ENCODE measurements at regions not wholly inside any gene's neighbourhood (a gene's known extent, or its start where the extent isn't known, plus 50 kb on each side); places are given as distances from the start of the nearest gene placed in this dataset.

DNA sequence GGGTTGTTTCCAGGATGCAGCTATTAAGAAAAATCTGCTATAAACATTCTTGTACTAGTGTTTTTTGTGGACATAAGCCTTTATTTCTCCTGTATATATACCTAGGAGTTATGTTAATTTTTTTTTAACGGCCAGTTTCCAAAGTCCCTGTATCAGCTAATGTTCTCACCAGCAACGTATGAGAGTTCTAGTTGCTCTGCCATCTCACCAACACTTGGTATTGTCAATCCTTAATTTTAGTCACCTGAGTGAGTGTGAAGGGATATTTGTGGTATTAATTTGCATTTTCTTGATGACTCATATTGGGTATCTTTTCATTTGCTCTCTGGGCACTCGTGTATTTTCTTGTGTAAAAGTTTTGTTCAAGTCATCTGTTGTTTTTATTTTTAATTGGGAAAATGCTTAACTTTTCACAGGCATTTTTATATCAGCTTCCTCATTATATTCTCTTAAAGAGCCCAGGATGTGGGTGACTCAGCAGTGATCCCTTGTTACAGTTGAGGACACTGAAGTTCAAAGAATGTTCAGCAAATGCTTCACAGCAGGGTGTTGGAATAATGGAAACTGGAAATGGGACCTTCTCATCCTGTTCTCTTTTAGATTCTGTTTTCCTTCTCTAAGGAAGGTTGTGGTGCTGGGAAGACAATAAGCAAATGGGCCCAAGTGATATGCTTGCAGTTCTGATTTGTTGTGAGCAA, 176.3 kb upstream of the PRNP start:
- DNase-seq, result no peak

DNA sequence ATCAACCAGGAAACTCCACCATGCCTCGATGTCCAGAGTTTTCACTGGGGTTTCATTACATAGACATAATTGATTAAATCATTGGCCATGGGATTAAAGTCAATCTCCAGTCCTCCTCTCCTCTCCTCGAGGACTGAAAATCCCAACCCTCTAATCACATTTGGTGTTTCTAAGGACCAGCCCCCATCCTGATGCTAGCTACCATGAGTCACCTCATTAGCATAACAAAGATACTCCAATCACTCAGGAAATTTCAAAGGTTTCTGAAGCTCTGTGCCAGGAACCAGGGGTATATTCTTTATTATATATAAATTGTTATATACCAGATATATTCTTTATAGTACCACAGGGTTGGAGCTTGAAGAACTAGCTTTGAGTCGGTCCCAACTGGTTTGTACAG, 177.5 kb upstream of the PRNP start:
- DNase-seq, result no peak

DNA sequence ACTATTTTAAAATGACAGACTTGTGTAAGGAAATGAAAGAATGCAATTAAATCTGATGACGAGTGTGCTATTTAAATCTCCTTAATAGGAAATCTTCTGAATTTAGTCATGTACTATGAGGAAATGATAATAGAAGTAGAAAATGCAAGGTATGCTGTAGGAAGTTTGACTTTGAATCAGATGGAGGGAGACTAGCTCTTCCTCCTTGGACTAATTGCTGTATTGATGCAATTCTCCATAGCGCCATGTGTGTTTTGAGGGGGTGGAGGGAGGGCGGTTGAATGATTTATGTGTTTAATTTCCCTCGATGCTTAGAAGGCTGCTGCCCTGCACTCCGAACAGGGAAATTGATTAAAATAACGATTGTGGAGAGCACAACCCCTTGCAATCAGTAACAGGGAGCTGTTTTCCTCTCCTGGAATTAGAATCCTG, 179.0 kb upstream of the PRNP start:
- DNase-seq, result no peak

DNA sequence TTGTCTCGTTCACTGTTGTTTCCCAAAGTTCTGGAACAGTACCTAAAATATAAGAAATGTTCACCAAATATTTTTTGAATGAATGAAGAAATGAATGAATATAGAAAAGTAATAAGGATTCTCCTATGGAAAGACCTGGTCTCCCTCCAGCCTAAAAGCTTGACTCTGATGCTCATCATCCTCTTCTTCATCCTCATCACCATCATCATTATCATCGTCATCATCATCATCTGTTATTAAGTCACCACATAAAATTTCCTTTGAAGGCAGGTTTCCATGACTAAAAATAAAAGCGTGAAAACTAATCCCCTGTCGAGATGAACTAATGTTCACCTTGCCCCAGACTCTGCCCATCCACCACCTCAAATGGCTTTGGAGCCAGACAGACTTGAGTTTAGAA, 181.4 kb upstream of the PRNP start:
- no peak for DNase-seq

DNA sequence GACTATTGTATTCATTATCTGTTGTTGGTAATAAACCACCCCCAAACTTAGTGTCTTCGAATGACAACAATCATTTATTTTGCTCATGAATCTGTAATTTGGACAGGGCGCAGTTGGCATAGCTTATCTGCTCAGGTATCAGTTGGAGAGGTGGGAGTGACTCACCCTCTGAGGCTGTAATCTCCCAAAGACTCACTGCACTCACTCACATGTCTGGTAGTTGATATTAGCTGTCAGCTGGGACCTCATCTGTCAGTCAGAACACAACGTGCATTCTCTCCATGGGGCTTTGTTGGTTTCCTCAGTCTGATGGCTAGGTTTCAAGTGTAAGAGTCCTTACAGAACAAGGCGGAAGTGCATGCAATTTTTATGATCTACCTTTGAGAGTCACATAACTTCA, 183.5 kb upstream of the PRNP start:
- DNase-seq, result no peak

DNA sequence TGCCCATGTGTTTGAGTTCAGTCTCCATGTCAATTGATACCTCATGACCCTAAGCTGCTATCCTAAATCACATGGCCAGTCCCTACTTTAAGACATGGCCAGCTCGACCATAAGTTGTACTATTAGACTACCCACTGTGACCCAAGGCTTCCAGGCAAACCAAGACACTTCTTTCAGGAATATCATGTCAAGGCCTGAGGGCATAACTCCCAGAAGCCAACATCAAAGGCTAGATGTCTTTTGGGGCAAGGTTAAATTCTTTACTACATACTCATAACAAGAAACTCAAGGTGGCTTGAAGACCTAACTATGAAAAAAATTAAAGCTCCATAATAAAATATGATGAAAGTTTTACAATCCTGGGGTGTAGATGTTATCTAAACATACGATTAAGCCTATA, 192.9 kb upstream of the PRNP start:
- DNase-seq, result no peak

DNA sequence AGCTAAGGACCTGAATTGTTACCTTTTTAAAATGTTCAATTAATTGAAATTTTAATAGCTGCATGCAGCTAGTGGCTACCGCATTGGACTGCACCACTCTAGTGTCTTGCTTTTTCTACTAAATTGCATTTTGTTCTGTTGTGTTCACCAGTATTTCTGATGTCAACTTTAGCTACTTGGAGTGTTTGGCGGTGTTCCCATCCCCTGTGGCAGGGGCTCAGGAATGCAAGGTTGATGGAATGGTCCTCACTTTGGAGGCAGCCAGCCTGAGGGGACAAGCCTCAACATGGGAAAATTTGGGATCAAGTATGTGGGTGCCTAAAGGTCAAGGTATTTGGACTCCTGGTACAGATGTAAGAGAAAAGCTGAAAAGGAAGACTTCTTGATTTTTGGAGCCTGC, 194.6 kb upstream of the PRNP start:
- no peak for DNase-seq

DNA sequence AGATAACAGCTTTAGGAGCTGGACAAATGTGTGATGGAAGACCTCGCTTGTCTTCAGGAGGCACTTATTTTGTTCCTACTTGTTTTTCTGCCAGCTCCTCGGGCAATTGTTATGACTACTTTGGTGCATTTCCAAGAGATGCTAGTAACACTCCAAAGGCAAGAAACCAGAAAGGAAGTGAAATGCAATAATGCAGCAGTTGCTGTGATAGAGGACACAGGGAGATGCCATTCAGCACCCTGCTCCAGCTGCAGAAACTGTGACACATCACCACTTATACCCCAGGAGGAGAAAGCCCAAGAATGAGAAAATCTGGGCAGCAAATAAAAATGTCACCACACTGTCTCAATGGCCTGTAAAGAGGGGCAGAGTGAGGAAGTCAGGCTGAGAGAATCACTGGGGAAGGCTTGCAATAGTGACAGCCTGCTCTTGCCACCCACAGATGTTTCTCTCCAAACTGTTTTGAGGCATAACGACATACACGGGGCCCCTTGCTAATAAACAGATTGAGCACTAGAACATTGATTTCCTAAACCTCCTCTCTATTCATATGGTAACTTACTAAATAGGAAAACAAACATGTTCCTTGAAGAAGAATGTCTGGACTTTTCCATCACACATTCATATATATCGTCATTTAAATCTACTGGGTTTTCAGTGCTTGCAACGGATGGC, 195.5 kb upstream of the PRNP start:
- DNase-seq, result no peak

DNA sequence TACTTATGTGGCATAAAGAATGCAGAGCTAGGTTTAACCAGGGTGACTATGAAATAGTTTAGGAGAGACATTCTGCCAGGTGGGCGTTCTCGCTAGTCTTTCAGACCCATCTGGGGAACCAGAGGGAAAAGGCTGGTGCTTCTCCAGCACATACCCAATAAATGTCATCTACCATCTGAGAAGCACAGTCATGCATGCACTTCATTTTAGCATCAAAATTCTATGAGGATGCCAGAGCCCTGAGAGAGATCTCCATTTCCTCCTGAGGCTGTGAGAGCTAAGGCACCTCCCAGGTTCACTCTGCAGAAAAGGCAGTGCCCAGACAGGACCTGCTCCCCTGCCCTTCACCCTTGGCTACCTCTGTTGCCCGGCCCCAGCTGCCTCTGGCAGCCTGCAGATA, 196.2 kb upstream of the PRNP start:
- DNase-seq, result no peak

DNA sequence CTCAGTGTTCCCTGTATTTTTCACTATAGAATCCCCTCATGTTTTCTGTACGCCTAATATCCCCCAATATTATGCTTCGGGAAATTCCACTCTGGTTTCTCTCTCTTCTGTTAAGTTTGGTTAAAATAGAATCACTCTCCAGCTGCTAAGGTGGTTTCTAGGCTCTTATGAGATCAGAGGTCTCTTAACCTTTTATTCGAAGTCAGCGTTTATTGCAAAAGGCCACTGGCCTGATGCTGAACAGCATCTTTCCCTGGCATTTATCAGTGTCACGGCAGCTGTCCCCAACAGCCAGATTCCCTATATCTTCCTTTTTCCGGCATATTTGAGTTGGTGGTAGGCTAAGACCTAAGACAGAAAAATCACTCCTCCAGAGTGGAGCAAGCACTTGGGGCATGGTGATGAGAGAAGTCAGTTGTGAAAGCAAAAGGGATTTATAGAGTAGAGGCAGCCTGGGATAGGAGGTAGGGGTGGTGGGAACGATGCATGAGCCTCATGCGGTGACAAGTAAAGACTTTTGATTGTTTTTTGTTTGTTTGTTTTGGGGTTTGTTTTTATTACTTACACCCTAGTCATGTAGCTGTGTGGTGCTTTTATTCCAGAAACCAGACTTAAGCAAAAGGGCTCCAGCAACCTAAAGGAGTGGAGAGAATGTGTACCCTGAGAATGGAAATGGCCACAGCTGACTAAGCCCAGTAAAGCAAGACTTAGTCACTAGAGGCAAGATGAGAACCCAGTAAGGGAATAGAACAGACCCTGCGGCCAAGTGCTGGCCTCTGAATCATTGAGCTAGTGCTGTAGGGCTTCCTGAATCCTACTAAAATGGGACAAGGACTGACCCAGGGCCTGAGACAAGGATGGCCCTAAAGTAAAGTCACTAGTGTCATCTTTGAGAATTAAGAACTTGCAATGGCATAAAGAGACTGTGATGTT, 197.6 kb upstream of the PRNP start:
- DNase-seq, result no peak

DNA sequence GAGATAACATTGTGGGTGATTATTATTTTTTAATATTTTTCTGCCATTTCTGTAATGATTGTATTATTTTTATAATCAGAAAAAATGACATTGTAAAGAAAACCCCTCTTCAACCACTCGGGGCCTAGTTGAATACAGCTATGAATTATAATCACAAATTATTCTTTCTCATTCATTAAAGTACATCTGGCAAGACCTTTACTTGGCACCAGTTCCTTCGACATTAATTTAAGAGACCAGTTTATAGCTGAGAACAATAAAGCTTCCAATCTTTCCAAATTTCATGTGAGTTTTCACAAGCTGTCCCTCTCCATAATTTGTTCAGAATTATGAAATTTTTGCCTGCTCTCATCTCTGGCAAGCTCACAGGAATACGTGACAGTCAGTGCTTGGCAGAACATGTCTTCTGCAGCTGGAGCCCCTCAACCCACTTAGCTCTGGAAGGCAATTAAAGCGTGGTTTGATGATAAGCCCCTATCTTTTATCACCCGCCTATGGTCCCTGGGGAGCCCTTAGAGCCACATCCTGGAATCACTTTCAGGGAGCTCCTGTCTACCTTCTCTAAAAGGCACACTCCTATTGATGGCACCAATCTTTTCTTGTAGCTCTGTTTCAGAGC, 201.8 kb upstream of the PRNP start:
- DNase-seq, result no peak

DNA sequence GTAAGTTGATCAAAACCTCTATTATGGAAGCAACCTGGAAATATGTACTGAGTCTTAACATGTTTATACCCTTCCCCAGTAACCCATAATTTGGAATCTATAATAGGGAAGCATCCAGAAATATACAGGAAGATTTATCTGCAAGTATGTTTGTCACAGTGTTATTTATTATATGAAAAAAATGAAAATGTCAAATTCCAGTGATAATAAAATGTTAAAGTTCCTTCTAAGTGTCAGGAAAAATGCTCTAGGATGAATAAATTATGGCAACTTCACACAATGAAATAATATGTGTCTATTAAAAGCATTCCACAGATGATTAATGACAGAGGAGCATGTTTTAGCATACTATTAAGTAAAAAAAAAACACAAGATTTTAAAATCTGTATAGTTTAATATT, 202.3 kb upstream of the PRNP start:
- DNase-seq, result no peak

DNA sequence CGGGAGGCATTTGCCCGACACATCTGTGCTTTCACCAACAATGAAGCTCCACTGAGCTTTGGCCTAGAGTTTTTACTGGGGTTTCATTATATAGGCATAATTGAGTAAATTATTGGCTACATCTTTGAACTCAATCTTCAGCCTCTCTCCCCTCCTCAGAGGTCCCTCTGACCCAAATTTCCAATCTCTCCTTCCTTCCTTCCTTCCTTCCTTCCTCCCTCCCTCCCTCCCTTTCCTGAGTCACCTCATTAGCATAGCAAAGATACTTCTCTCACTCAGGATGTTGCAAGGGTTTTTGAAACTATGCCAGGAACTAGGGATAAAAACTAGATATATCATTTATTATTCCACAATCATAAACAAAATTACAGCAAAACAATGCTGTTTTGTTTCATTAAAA, 202.8 kb upstream of the PRNP start:
- no peak for DNase-seq

DNA sequence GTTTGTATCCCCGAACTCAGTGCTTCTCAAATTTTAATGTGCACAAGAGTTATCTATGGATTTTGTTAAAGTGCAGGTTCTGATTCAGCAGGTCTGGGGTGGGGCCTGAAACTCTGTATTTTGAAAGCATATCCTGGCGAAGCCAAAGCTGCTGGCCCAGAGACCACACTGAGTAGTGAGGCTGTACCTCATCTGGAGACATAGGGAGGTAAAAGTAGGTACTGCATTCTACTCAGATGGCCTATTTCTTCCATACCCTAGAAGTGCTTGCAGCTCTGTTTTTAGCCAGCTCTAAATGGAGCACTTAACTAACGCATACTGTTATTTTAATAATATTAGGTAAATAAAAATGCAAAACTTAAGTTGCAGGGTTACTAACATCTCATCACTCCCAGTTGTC, 206.2 kb upstream of the PRNP start:
- no peak for DNase-seq

DNA sequence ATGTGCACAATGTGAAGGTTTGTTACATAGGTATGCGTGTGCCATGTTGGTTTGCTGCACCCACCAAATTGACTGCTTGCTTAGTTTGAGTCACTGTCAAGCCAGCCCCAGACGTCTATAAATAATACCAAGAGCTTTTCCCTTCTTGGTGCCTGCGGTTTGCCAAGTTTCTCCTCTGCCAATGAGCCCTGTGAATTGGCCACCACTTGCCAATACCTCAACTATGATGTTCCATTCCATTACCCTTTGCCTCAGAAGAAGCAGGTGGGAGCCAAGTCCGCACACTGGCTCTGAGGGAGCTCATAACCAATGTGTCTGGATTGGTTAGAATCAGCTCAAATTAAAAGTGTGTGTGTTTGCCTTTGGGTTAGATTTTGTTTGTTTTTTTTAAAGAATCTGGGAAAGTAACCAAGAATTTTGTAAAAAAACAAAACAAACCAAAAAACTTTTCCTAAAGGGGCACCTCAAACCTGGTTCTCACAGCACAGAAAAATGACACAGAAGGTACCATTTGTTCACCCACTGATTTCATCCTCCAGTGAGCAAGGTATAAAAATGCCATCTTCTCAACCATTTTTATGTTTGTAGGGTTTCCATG, 209.3 kb upstream of the PRNP start:
- no peak for DNase-seq

DNA sequence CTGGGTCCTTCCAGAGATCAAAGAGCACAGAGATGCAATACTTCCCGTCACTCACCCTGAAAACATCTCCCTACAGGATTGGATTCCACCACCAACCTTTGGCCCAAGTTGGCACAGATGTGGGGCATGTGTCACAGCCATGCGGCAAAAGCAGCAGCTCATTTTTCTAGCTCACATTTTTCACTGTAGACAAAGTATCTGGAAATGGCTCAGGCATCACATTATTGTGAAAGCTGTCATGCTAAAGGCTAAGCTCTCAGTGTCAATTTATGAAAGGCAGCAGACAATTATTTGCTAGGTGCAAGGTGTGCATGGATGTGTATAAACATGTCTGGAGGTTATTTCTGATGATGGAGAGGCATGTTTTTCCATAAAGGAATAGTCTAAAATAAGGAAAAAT, 213.3 kb upstream of the PRNP start:
- DNase-seq, result no peak

DNA sequence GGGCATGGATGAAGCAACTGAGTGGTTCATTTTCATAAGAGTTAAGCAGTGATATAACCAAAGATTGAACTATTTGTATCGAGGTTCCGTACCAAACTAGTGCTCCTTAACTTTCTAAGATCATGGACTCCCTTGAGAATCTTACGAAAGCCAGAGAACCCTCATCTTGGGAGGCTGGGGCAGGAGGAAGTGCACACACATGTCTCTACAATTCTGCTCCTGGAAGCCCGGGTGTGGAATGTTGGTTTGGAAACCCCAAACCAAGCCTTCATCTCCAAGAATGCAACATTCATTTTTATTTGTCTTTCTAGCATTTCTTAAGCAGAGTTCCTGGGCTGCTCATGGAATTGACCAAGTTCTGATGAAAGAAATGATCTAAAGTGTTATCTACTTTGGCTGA, 215.0 kb upstream of the PRNP start:
- no peak for DNase-seq

DNA sequence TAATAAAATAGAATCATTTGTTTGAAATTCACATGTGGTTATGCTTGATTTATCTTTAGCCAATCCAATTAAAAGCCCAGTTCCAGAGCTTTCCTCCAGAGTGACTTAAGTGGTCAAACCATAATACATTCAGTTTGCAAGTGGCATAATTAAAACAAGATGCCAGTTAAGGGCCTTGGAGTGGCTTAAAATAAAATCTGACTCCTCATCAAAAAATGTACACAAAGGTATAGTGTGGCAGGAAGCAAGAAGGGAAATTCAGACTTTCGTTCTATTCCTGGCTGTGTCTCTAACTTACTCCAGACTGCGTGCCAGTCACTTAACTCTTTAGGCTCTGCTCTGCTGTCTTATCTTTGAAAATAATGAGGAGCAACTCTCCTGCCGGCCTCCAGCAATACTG, 215.9 kb upstream of the PRNP start:
- DNase-seq, result no peak

DNA sequence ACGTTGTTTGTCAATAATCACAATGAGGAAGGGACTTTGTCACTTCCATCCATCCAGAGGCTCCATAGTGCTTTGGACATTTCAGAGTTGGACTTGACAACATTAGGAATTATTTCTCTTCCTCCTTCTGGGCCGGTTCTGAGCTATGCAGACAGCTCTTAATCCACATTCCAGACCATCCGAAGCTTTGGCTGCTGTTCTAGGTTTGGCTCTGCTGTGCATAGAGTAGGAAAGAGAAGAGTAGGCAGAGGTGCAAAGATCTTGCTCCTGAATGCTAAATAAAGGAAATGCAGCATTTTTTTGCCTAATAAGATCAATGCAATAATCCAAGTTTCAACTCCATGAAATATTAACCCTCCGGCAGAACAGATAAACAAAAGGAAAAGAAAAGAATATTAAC, 216.3 kb upstream of the PRNP start:
- DNase-seq, result no peak

DNA sequence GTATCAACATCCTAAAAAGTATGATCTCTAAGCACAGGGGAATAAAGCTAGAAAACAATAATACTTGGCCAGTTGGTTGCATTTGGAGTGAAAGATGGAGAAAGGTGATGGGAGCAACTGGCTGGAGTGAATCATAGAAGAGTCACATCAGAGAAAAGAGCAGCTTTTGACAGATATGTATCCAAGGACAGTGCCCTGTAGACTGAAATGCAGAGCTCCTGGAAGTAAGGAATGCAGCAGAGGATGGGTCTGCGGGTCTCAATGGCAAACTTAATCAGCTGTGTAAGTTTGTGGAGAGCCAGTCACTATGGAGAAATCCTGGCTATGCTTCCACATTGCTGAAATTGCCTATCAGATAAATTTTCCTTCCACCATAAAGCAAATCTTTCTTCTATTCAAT, 218.1 kb upstream of the PRNP start:
- DNase-seq, result no peak

DNA sequence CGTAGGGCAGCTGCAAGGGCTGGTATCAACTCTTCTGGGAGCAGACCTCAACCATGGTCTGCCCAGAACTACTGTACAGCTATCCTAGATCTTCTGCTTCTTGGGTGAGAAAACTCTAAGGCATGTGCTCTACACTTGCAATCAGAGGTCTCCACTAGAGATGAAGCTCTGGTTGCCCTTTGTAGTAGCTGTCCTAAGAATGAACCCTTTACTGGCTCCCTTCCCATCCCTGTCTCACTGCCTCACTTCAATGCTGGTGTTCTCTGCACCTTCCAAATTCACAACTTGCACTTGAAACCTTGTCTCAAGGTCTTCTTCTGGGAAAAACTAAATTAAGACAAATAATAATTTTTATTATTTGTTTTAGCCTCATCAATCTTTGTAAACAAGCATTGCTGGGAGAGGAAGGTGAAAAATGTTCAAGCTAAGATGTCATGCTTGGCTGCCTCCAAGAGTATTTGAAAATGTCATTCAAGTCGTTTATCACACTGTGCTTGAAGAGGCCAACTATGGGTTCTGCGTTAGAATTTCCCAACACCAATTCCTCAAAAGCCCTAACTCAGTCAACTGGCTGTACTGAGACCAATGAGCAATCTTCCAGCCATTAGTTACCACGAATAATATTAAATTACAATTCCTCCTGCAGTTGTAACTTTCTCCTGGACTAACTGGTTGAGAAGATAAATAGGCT, 216.9 kb upstream of the ADRA1D start:
- no peak for DNase-seq

DNA sequence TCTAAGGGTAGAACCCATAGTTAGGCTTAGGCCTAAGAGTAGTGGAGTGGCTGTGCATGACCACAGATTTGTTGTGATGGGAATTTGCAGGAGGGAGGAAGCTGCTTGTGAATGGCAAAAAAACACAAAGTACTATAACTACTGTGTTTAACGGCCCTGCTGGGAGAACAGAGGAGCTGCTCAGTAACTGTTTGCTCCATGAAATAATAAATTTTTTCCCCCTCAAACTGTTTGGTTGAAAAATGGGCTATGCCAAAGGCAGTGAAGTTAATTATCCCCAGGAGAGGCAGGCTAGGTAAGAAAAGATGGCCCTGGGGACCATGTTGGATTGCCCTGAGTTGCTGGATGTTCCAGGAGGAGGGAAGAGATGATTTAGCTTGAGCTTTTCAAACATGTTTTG, 216.1 kb upstream of the ADRA1D start:
- no peak for DNase-seq
